Activated T-cell treated with anti-CD3 and anti-CD28 coated beads, Interleukin-2, amount 50 U/mL, for 72 hours (primary cell): ENCODE measurements at regions not wholly inside any gene's neighbourhood (a gene's known extent, or its start where the extent isn't known, plus 50 kb on each side); places are given as distances from the start of the nearest gene placed in this dataset.
"Not testable (repeated sequence)": the region's sequence is repeated elsewhere in the genome, so short reads cannot be mapped to it uniquely, and the experiment has no call there.

Source experiments
- ATAC-seq, 2 donors: fragments of 150-1000 bp; cut with Tn5 transposase; replicated peaks in 1 of 2; 2 replicates each; pipeline ENCODE4 v1.10.0; 2021; ENCODE audit warnings: moderate library complexity in 2 of 2, mild to moderate bottlenecking in 1 of 2
- DNase-seq, 2 donors: peaks; one replicate each; pipeline ENCODE4 v3.0.0; 2021 to 2022; ENCODE audit warnings: mixed read lengths in 1 of 2
- H3K27ac Mint-ChIP-seq: one replicate; pipeline ENCODE4 v1.8.0; 2022; ENCODE audit warnings: mild to moderate bottlenecking, moderate library complexity, mixed read lengths
- H3K27me3 Mint-ChIP-seq: one replicate; pipeline ENCODE4 v1.8.0; 2022; ENCODE audit warnings: low read depth, mixed read lengths
- H3K36me3 Mint-ChIP-seq, 2 donors: one replicate each; pipeline ENCODE4 v1.8.0; 2022; ENCODE audit warnings: mixed read lengths in 2 of 2, mild to moderate bottlenecking in 1 of 2; ENCODE audit not compliant: insufficient read depth in 2 of 2
- H3K4me1 Mint-ChIP-seq: one replicate; pipeline ENCODE4 v1.8.0; 2022; ENCODE audit warnings: low read depth, mixed read lengths
- H3K4me3 Mint-ChIP-seq, 2 donors: one replicate each; pipeline ENCODE4 v1.8.0; 2022; ENCODE audit warnings: mild to moderate bottlenecking in 2 of 2, mixed read lengths in 2 of 2, moderate library complexity in 2 of 2
- H3K9me3 Mint-ChIP-seq, 2 donors: one replicate each; pipeline ENCODE4 v1.8.0; 2022; ENCODE audit warnings: mixed read lengths in 2 of 2

GRCh38 chr6:154930451-154930851 lies 64.7 kb upstream of the TIAM2 start:
- H3K9me3 Mint-ChIP-seq, result no peaks in the 10 kb centered on the region
- H3K36me3 Mint-ChIP-seq, result no peaks in the 10 kb centered on the region
- H3K27me3 Mint-ChIP-seq, result no peaks in the 10 kb centered on the region
- DNase-seq (no peak), ATAC-seq (no peak)
- no peak overlapping the region for H3K27ac Mint-ChIP-seq
- H3K4me1 Mint-ChIP-seq, result peaks cover 13% of the 10 kb centered on the region
- no peak overlapping the region for H3K4me3 Mint-ChIP-seq

- no peaks in the 10 kb centered on the region for H3K36me3 Mint-ChIP-seq
- no peak overlapping the region for H3K27ac Mint-ChIP-seq
- H3K4me3 Mint-ChIP-seq, result no peak overlapping the region
- no peak for ATAC-seq
- no peaks in the 10 kb centered on the region for H3K27me3 Mint-ChIP-seq
- no peak for DNase-seq
- H3K4me1 Mint-ChIP-seq, result peaks cover 13% of the 10 kb centered on the region
- no peaks in the 10 kb centered on the region for H3K9me3 Mint-ChIP-seq
Measured at GRCh38 chr6:154931711-154932424, 63.2 kb upstream of the TIAM2 start.

- ATAC-seq (no peak), DNase-seq (no peak)
- Mint-ChIP-seq H3K4me3 (no peak overlapping the region), H3K27ac (no peak overlapping the region), H3K9me3 (no peaks in the 10 kb centered on the region), H3K27me3 (no peaks in the 10 kb centered on the region), H3K4me1 (peaks cover 13% of the 10 kb centered on the region), H3K36me3 (no peaks in the 10 kb centered on the region)
Measured at GRCh38 chr6:154932515-154933027, 62.5 kb upstream of the TIAM2 start.

- Mint-ChIP-seq H3K27me3 (no peaks in the 10 kb centered on the region), H3K4me3 (no peak overlapping the region), H3K4me1 (peaks cover 13% of the 10 kb centered on the region), H3K36me3 (no peaks in the 10 kb centered on the region), H3K9me3 (no peaks in the 10 kb centered on the region), H3K27ac (no peak overlapping the region)
- DNase-seq (no peak), ATAC-seq (no peak)
Measured at GRCh38 chr6:154933181-154933827, 61.8 kb upstream of the TIAM2 start.

- H3K4me3 Mint-ChIP-seq, result no peak overlapping the region
- H3K27ac Mint-ChIP-seq, result no peak overlapping the region
- H3K27me3 Mint-ChIP-seq, result no peaks in the 10 kb centered on the region
- ATAC-seq, result no peak
- peaks cover 7% of the 10 kb centered on the region for H3K4me1 Mint-ChIP-seq
- H3K36me3 Mint-ChIP-seq, result no peaks in the 10 kb centered on the region
- H3K9me3 Mint-ChIP-seq, result no peaks in the 10 kb centered on the region
- no peak for DNase-seq
Measured at GRCh38 chr6:154937306-154938220, 57.6 kb upstream of the TIAM2 start.

GRCh38 chr6:154938221-154938580 lies 56.9 kb upstream of the TIAM2 start:
- no peaks in the 10 kb centered on the region for H3K9me3 Mint-ChIP-seq
- no peak for DNase-seq
- H3K27me3 Mint-ChIP-seq, result no peaks in the 10 kb centered on the region
- ATAC-seq, result no peak
- no peak overlapping the region for H3K4me3 Mint-ChIP-seq
- H3K4me1 Mint-ChIP-seq, result peaks cover 4% of the 10 kb centered on the region
- H3K27ac Mint-ChIP-seq, result no peak overlapping the region
- H3K36me3 Mint-ChIP-seq, result no peaks in the 10 kb centered on the region

GRCh38 chr6:154938727-154939285 lies 56.3 kb upstream of the TIAM2 start:
- H3K27me3 Mint-ChIP-seq, H3K27ac Mint-ChIP-seq, DNase-seq, ATAC-seq, H3K9me3 Mint-ChIP-seq, H3K4me1 Mint-ChIP-seq, H3K4me3 Mint-ChIP-seq, H3K36me3 Mint-ChIP-seq: not testable (repeated sequence)

GRCh38 chr6:154942770-154943169 lies 52.3 kb upstream of the TIAM2 start:
- Mint-ChIP-seq H3K27me3 (no peaks in the 10 kb centered on the region), H3K9me3 (no peaks in the 10 kb centered on the region), H3K4me3 (no peak overlapping the region), H3K27ac (no peak overlapping the region), H3K36me3 (peaks cover 0 to 7% of the 10 kb centered on the region in 2 donors), H3K4me1 (no peaks in the 10 kb centered on the region)
- DNase-seq (no peak), ATAC-seq (no peak)

GRCh38 chr6:154945271-154945890 lies 49.7 kb upstream of the TIAM2 start:
- Mint-ChIP-seq H3K4me3 (no peak overlapping the region), H3K9me3 (peaks cover 0 to 6% of the 10 kb centered on the region in 2 donors), H3K4me1 (no peaks in the 10 kb centered on the region), H3K27ac (no peak overlapping the region), H3K36me3 (peaks cover 0 to 13% of the 10 kb centered on the region in 2 donors), H3K27me3 (no peaks in the 10 kb centered on the region)
- DNase-seq, result no peak
- no peak for ATAC-seq
